Transverse colon (tissue), 4 donors: ENCODE measurements at regions not wholly inside any gene's neighbourhood (a gene's known extent, or its start where the extent isn't known, plus 50 kb on each side); places are given as distances from the start of the nearest gene placed in this dataset.

Experiments
- CTCF ChIP-seq, 5 experiments: fragments of 200-600 bp in 3 of 5; fragments of 450-650 bp in 2 of 5; sonication (generic) in 3 of 5; IDR thresholded peaks; 1 replicate in 2 of 5; 2 replicates in 3 of 5; pipeline ENCODE4 v1.5.1; 2016 to 2017; ENCODE audit warnings: antibody characterized with exemption in 5 of 5, inconsistent platforms in 3 of 5, mild to moderate bottlenecking in 2 of 5, moderate library complexity in 1 of 5
- EP300 ChIP-seq: sonication (generic); formaldehyde crosslinking; IDR thresholded peaks from one replicate; pipeline ENCODE4 v1.6.1; 2017; ENCODE audit warnings: antibody characterized with exemption, low read depth
- POLR2AphosphoS5 ChIP-seq, 3 donors: sonication (generic); formaldehyde crosslinking; IDR thresholded peaks; one replicate each; pipeline ENCODE4 v1.6.1; 2016; ENCODE audit warnings: antibody characterized with exemption in 3 of 3

- TF ChIP-seq CTCF (IDR thresholded peaks at IDR 0.05) (no peak), POLR2AphosphoS5 (IDR thresholded peaks at IDR 0.05) (no peak), EP300 (no peak)
Measured at GRCh38 chr2:193985272-193985671, 1671.8 kb upstream of the SLC39A10 start.
